A549 (cell line): ENCODE measurements at regions not wholly inside any gene's neighbourhood (a gene's known extent, or its start where the extent isn't known, plus 50 kb on each side); places are given as distances from the start of the nearest gene placed in this dataset.

Source experiments
- ATAC-seq, 2 experiments: fragments of 200-7000 bp in 1 of 2; fragments of >200 bp in 1 of 2; cut with Nextera tagmentation in 1 of 2; cut with Tn5 transposase in 1 of 2; 3 replicates each; pipeline versions ENCODE4 v1.8.0 to v1.9.1; 2018 to 2020; ENCODE audit warnings: mild to moderate bottlenecking in 1 of 2, moderate library complexity in 1 of 2
- CTCF ChIA-PET: fragments of 300-600 bp; sonication (Branson Sonifier 250); formaldehyde crosslinking; extraction: SDS; loops from one replicate; lab custom pipeline; 2021; ENCODE audit warnings: antibody characterized with exemption, inconsistent platforms; lab: Yijun Ruan, JAX
- POLR2A ChIA-PET: fragments of 350-600 bp; formaldehyde crosslinking; extraction: SDS; loops from one replicate; lab custom pipeline; 2021; ENCODE audit warnings: antibody characterized with exemption, inconsistent platforms; lab: Yijun Ruan, JAX
- DNase-seq, 2 experiments: peaks; one replicate each; pipeline versions ENCODE4 v3.0.0 to v3.0.0-alpha.2; 2011 to 2016; ENCODE audit warnings: low read depth in 1 of 2, low spot score in 1 of 2
- FAIRE-seq: peaks from 2 replicates; lab custom pipeline; 2011; peaks lifted over from hg19 to GRCh38; lab: Jason Lieb, UNC
- H3K27ac ChIP-seq, 2 experiments: fragments of >200 bp; sonication (Bioruptor Twin); formaldehyde crosslinking; 3 replicates each; pipeline ENCODE4 v1.5.1; 2016 to 2017
- H3K4me1 ChIP-seq: fragments of >200 bp; sonication (Bioruptor Twin); formaldehyde crosslinking; 3 replicates; pipeline ENCODE4 v1.6.1; 2016
- H3K4me2 ChIP-seq: fragments of >200 bp; sonication (Bioruptor Twin); formaldehyde crosslinking; 3 replicates; pipeline ENCODE4 v1.6.1; 2016
- H3K4me3 ChIP-seq: fragments of >200 bp; sonication (Bioruptor Twin); formaldehyde crosslinking; 3 replicates; pipeline ENCODE4 v1.5.1; 2016
- H3K9me3 ChIP-seq: fragments of >200 bp; sonication (Bioruptor Twin); formaldehyde crosslinking; 3 replicates; pipeline ENCODE4 v1.6.1; 2016
- GATA3 ChIP-seq: IDR thresholded peaks from 2 replicates; pipeline ENCODE4 v1.6.1; 2012; ENCODE audit warnings: borderline replicate concordance
- KDM1A ChIP-seq: fragments of 200-600 bp; sonication (generic); IDR thresholded peaks from 2 replicates; pipeline ENCODE4 v1.6.1; 2016; ENCODE audit warnings: low read depth, mild to moderate bottlenecking
- PHF8 ChIP-seq: fragments of 200-600 bp; sonication (generic); IDR thresholded peaks from 2 replicates; pipeline ENCODE4 v1.6.1; 2016; ENCODE audit warnings: low read depth, mild to moderate bottlenecking, antibody characterized with exemption, moderate library complexity, borderline replicate concordance
- POLR2AphosphoS2 ChIP-seq: conservative IDR thresholded peaks from 2 replicates; pipeline ENCODE4 v1.6.1; 2012; ENCODE audit warnings: low read length, improper control_type of control experiment, inconsistent platforms
- ZSCAN20 ChIP-seq: fragments of 250-450 bp; sonication (Bioruptor Pico); IDR thresholded peaks from 2 replicates; pipeline ENCODE4 v1.8.0; 2022; ENCODE audit warnings: mild to moderate bottlenecking, moderate library complexity
- WGBS: methylation state at CpG from one replicate; pipeline ENCODE4 v1.1.6; 2017; ENCODE audit errors: missing lambda C conversion rate; 5-methylcytosine and 5-hydroxymethylcytosine counted together
- TF ChIP-seq, protein P1 (sequence below): IDR thresholded peaks from 2 replicates; pipeline ENCODE4 v1.6.1; 2012
- TF ChIP-seq, protein P2 (sequence below): fragments of >200 bp; sonication (Bioruptor Twin); formaldehyde crosslinking; IDR thresholded peaks from 2 replicates; pipeline ENCODE4 v1.6.1; 2016
- TF ChIP-seq, protein P3 (sequence below): fragments of 200-600 bp; sonication (generic); IDR thresholded peaks from 2 replicates; pipeline ENCODE4 v1.6.1; 2016; ENCODE audit warnings: antibody characterized with exemption, mild to moderate bottlenecking, moderate library complexity
- TF ChIP-seq, protein P4 (sequence below): fragments of 250-450 bp; sonication (Bioruptor Pico); IDR thresholded peaks from 2 replicates; pipeline ENCODE4 v1.5.0; 2020; ENCODE audit warnings: low read depth, mild to moderate bottlenecking, moderate library complexity
- TF ChIP-seq, protein P5 (sequence below): fragments of 250-450 bp; sonication (Bioruptor Pico); IDR thresholded peaks from 2 replicates; pipeline ENCODE4 v1.5.0; 2021; ENCODE audit warnings: mild to moderate bottlenecking, moderate library complexity, borderline replicate concordance

DNA sequence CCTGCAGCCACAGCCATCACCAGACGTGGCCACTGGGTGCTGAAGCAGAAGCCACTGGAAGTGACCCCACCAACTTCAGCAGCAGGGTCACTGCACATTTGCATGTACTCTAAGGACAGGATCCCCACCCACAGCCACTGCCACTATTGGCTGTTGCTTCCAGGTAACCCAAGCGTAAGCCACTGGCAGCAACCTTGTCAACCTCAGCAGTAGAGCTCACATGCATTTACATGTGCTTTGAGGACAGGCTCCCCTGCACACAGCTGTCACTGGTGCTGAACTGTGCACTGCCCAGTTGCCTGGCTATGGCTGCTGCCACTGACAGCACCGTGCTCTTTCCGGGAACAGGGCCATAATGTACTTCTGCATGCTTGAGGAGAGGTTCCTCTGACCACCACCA lies 332.4 kb upstream of the DMD start:
- POLR2A ChIA-PET, result no interaction called here
- FAIRE-seq (no peak), DNase-seq (no peak), ATAC-seq (no peak)
- Histone ChIP-seq H3K27ac (no peak overlapping the region), H3K4me2 (no peak overlapping the region), H3K9me3 (no peaks in the 10 kb centered on the region), H3K4me1 (no peaks in the 10 kb centered on the region), H3K4me3 (no peak overlapping the region)
- WGBS, result 0% methylated on average over 1 of the region's 4 CpGs
- CTCF ChIA-PET, result no interaction called here
- TF ChIP-seq, protein P1, sequence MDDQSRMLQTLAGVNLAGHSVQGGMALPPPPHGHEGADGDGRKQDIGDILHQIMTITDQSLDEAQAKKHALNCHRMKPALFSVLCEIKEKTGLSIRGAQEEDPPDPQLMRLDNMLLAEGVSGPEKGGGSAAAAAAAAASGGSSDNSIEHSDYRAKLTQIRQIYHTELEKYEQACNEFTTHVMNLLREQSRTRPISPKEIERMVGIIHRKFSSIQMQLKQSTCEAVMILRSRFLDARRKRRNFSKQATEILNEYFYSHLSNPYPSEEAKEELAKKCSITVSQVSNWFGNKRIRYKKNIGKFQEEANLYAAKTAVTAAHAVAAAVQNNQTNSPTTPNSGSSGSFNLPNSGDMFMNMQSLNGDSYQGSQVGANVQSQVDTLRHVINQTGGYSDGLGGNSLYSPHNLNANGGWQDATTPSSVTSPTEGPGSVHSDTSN, result no peak
- TF ChIP-seq, protein P2, sequence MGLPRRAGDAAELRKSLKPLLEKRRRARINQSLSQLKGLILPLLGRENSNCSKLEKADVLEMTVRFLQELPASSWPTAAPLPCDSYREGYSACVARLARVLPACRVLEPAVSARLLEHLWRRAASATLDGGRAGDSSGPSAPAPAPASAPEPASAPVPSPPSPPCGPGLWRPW, result no peak
- TF ChIP-seq GATA3 (no peak), POLR2AphosphoS2 (no peak), ZSCAN20 (no peak), PHF8 (no peak), KDM1A (no peak)
- TF ChIP-seq, protein P3, sequence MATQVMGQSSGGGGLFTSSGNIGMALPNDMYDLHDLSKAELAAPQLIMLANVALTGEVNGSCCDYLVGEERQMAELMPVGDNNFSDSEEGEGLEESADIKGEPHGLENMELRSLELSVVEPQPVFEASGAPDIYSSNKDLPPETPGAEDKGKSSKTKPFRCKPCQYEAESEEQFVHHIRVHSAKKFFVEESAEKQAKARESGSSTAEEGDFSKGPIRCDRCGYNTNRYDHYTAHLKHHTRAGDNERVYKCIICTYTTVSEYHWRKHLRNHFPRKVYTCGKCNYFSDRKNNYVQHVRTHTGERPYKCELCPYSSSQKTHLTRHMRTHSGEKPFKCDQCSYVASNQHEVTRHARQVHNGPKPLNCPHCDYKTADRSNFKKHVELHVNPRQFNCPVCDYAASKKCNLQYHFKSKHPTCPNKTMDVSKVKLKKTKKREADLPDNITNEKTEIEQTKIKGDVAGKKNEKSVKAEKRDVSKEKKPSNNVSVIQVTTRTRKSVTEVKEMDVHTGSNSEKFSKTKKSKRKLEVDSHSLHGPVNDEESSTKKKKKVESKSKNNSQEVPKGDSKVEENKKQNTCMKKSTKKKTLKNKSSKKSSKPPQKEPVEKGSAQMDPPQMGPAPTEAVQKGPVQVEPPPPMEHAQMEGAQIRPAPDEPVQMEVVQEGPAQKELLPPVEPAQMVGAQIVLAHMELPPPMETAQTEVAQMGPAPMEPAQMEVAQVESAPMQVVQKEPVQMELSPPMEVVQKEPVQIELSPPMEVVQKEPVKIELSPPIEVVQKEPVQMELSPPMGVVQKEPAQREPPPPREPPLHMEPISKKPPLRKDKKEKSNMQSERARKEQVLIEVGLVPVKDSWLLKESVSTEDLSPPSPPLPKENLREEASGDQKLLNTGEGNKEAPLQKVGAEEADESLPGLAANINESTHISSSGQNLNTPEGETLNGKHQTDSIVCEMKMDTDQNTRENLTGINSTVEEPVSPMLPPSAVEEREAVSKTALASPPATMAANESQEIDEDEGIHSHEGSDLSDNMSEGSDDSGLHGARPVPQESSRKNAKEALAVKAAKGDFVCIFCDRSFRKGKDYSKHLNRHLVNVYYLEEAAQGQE, result no peak
- TF ChIP-seq, protein P4, sequence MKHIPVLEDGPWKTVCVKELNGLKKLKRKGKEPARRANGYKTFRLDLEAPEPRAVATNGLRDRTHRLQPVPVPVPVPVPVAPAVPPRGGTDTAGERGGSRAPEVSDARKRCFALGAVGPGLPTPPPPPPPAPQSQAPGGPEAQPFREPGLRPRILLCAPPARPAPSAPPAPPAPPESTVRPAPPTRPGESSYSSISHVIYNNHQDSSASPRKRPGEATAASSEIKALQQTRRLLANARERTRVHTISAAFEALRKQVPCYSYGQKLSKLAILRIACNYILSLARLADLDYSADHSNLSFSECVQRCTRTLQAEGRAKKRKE (CRISPR knock-in tag), result no peak
- TF ChIP-seq, protein P5, sequence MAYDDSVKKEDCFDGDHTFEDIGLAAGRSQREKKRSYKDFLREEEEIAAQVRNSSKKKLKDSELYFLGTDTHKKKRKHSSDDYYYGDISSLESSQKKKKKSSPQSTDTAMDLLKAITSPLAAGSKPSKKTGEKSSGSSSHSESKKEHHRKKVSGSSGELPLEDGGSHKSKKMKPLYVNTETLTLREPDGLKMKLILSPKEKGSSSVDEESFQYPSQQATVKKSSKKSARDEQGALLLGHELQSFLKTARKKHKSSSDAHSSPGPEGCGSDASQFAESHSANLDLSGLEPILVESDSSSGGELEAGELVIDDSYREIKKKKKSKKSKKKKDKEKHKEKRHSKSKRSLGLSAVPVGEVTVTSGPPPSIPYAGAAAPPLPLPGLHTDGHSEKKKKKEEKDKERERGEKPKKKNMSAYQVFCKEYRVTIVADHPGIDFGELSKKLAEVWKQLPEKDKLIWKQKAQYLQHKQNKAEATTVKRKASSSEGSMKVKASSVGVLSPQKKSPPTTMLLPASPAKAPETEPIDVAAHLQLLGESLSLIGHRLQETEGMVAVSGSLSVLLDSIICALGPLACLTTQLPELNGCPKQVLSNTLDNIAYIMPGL (CRISPR knock-in tag), result no peak
